A549 (cell line): ENCODE measurements at regions not wholly inside any gene's neighbourhood (a gene's known extent, or its start where the extent isn't known, plus 50 kb on each side); places are given as distances from the start of the nearest gene placed in this dataset.

ENCODE experiments used
- CTCF ChIP-seq: fragments of >200 bp; sonication (Bioruptor Twin); formaldehyde crosslinking; IDR thresholded peaks from 3 replicates; pipeline ENCODE4 v1.5.1; 2016
- ELK1 ChIP-seq: fragments of 150-350 bp; IDR thresholded peaks from 2 replicates; pipeline ENCODE4 v1.6.1; 2014; ENCODE audit warnings: low read depth, mild to moderate bottlenecking, low read length
- HDAC2 ChIP-seq: fragments of 200-600 bp; sonication (generic); IDR thresholded peaks from 2 replicates; pipeline ENCODE4 v1.6.1; 2016
- RFX5 ChIP-seq: fragments of 450-650 bp; IDR thresholded peaks from 2 replicates; pipeline ENCODE4 v1.7.1; 2014; ENCODE audit warnings: antibody characterized with exemption, mild to moderate bottlenecking, moderate library complexity
- USF2 ChIP-seq: fragments of 450-650 bp; IDR thresholded peaks from 2 replicates; pipeline ENCODE4 v1.6.1; 2014; ENCODE audit warnings: antibody characterized with exemption
- ZFP36 ChIP-seq: fragments of 450-650 bp; IDR thresholded peaks from 2 replicates; pipeline ENCODE4 v1.6.1; 2014; ENCODE audit warnings: borderline replicate concordance; ENCODE audit not compliant: partially characterized antibody

- TF ChIP-seq ELK1 (no peak), RFX5 (no peak), ZFP36 (no peak), CTCF (no peak), USF2 (no peak), HDAC2 (no peak)
These were observed 496.3 kb upstream of the TNP1 start for GRCh38 chr2:217356142-217356541.
